Sciatic nerve (tissue), 2 donors: ENCODE measurements at regions not wholly inside any gene's neighbourhood (a gene's known extent, or its start where the extent isn't known, plus 50 kb on each side); places are given as distances from the start of the nearest gene placed in this dataset.
A peak's percentile ranks its signal among the peaks of the same experiment; 100 is the strongest.

Experiments
- ATAC-seq: fragments of 200-7000 bp; cut with Tn5 transposase; one replicate; pipeline ENCODE4 v1.9.1; 2020; ENCODE audit warnings: mild to moderate bottlenecking, moderate library complexity
- DNase-seq: peaks from one replicate; pipeline ENCODE4 v3.0.0-alpha.2; 2020; ENCODE audit warnings: low spot score
- intact Hi-C: fragments of 100-400 bp; cut with DNase I; formaldehyde crosslinking; loops from one replicate; pipeline ENCODE4 v1.14.2; 2022
- donor health status: DM: no; HTN: no; CAD: no.
- donor health status: DM: no; HTN: no; CAD: no.

DNA sequence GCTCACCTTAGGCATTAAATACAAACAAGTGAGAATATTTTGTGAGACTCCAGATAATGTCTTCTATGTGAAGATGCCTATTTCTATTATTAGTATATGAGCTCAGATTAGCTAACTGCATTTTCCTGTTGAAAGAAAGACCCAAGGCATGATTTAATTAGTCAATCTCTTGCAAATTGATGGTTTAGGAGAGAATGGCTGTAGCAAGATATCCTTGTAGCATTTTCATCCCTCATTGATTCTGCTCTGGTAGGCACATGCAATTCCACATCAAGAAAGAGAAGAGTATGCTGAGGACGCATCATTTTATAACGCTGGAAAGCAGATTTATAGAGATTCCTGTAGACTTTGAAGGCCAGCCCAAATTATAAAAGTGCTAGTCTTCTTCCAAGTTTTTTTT, 332.0 kb downstream of the SOX11 start:
- no peak for DNase-seq
- no peak for ATAC-seq
- intact Hi-C loops: no loop called here

DNA sequence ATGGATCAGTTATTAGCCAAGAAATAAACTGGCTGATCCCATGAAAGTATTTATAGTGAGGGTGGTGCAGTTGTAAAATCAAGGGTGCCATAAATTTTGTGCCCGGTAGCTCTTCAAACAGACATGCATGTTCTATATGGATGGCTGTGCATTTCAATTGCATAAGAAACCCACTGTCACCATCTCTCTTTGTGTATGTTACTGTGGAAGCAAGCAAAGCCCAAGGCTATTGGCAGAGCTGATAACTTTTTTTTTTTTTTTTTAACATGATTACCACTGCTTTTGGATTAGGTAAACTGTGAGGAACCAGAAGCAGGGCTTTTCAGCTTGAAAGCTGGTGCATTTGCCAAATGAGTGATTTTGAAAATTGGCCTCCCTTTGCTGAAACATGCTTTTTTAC, 332.6 kb downstream of the SOX11 start:
- no peak for ATAC-seq
- intact Hi-C loops: no loop called here

DNA sequence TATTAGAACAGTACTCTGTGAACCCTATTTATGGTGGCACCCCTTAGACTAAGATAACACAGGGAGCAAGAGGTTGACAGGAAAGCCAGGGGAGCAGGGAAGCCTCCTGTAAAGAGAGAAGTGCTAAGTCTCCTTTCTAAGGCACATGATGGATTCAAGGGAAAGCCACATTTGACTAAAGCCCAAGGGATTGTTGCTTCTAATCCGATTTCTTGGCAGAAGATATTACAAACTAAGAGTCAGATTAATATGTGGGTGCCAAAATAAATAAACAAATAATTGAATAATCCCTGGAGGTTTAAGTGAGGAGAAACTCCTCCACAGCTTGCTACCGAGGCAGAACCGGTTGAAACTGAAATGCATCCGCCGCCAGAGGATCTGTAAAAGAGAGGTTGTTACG, 333.2 kb downstream of the SOX11 start:
- no peak for DNase-seq
- intact Hi-C loops: no loop called here
- no peak for ATAC-seq

More for the DNA sequence above, 332.6 kb downstream of the SOX11 start:
- DNase-seq: no peak

DNA sequence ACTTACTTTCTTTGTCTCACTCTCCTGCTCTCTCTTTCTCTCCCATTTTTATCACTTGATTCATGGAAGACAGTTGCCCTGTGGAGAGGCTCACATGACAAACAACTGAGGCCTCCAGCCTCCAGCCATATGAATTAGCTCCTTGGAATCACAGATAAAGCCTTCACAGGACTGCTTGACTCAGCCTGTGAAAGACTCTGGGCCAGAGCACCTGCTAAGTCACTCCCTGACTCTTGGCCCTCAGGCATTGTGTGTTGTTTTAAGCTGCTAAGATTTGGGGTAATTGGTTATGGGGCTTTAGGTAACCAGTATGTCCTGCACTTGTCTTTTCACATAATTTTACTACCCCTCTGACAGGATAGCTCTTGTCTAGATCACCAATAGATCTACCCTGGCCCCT, 334.9 kb downstream of the SOX11 start:
- DNase-seq: no peak
- intact Hi-C loops: no loop called here

DNA sequence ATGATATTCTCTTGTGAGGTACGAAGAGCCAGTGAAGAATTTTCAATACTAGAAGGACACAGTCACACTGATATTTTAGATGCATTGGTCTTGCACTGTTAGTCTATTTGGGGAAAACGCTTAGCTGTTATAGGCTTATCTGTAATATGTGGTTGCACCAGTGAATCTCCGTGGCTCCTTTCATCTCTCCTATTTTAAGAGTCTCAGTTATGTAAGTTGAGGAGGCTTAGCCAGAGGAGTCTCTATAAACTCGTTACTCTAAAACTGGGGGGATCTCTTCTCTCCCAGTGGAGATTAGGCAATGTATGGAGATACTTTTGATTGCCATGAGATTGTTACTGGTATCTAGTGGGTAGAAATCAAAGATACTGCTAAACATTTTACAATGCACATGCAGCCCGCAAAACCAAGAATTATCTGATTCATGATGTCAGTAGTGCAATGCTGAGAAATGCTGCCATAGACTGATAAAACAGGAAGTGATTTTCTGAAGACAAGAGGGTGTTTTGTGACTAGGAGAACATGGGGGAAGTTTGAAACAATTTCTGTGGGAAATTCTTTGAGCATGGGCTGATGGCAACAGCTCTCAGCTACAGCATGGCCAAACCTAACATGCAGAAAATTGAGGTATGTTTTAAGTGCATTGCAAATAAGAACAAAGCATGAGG, 339.1 kb downstream of the SOX11 start:
- intact Hi-C loops: no loop called here
- ATAC-seq (no peak), DNase-seq (no peak)

More for the DNA sequence above, 334.9 kb downstream of the SOX11 start:
- no peak for ATAC-seq

DNA sequence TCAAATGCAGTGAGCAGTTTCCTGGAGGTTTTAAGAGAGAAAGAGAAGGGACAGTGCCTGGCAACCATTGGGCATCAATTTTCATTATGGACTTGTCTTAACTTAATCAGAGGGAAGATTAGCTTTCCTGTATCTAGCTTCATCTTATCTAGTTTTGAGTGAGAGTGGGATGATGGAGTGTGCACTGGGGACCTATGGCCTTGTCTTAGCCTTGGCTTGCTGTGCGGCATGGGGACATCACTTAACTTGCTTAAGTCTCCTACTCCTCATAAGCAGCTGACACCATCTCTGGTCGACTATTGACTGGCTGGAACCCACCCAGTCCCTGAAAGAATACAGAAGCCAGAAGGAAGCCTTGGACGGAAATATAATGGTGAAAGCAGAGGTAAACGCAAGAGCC, 344.0 kb downstream of the SOX11 start:
- ATAC-seq: no peak
- intact Hi-C loops: no loop called here
- DNase-seq: no peak

DNA sequence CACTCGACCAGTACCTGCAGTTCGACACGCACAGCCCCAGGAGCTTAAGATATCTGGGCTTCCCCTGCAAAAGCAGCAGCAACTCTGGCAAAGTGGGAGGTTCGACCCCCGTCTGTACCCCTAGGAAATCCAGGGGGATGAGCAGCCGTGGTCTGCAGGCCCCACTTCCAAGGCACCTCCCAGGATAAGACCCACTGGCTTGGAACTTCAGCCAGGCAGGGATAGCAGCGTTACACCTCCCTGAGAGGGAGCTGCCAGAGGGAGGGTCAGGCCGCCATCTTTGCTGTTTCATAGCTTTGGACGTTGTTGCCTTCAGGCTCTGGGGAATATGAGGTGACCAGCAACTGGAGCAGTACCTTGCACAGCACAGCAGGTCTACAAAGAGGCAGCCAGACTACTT, 351.1 kb downstream of the SOX11 start:
- ATAC-seq: no peak
- DNase-seq: no peak
- intact Hi-C loops: no loop called here

DNA sequence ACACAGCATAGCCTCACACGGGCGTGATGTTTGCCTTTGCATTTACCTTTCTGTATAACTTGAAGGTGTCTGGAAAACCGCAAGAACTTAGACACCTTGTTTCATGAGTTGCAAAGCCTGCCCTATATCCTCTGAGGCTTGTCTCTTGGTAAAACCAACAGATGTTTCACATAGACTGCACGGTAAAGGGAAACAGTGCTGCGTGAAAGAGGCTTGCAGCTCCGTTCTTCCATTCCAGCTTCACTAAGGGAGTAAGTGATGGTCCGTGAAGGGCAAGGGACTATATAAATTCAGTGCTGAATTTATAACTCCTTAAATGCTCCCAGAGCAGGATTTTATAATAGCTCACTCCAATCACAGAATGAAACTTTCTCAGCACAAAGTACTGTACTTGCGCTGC, 360.5 kb downstream of the SOX11 start:
- intact Hi-C loops: no loop called here
- DNase-seq (no peak), ATAC-seq (no peak)

DNA sequence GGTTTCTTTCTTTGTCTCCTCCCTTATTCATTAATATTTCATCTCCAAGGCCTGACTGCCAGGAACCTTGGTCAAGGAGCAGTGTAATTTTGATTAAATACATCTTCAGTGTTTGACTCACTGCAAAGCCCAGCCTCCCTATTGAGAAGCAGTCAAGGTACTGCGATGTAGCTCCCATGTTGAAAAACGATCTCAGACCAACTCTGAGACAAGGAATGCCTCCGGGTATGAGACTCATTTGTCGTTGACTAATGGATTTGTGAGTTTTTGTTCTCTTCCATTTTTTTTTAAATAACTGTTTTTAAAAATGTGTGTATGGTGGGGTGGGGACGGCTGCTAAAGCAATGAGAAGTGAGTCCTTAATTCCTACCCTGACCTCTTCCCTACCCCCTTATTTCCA, 361.6 kb downstream of the SOX11 start:
- ATAC-seq: no peak
- intact Hi-C loops: no loop called here

DNA sequence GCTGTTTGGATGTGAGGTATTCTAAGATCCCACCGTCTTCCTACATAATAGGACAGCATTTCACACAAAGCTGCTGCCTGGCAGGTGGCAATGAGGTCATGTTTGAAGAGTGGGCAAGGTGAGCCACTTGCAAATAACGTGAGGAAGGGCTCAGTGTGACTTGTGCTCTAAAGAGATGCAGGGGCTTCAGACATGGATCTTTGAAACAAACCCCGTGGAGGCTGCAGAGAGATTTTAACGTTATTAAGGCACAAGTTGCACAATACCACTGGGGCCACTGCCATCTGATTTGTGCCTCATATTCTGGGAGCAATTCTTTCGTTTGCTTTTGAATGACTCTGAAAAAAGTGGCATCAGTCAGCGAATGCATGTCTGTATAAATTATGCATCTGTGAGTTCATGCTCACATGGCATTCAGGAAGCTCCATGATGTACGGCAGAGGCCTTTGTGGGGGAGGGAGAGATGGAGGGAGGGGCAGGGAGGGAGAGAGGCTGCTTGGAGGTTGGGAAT, 362.0 kb downstream of the SOX11 start:
- DNase-seq (no peak), ATAC-seq (no peak)
- intact Hi-C loops: no loop called here

More for the DNA sequence above, 361.6 kb downstream of the SOX11 start:
- DNase-seq: no peak

DNA sequence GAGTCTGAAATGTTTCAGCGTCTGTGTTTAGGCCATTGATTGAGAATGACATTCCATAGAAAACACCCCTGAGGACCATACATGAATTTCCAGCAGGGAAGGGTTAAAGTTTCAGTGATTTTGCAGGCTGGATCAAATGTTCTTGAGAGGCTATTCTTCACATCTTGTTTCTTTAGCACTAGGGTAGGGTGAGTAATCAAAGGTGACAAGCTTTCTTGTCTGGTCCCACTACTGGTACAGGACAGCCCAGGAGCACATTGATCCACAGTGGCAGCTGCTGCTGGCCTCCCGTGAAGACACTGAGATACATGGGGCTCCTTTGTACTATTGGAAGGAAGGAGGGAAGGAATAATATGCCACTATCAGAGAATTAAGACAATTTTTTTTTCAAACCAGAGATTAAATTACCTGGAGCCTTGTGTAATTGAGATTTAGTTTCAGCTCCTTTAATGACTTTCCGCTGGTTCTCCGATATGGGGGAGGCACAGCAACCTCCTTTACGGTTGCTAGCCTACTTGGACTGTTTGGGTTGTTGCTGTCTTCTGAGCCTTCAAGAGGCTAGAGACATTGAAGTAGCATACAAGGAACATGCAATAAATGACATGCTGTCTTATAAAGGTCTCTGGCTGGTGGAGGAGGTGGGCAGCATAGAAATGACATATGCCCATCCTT, 368.9 kb downstream of the SOX11 start:
- ATAC-seq: no peak

DNA sequence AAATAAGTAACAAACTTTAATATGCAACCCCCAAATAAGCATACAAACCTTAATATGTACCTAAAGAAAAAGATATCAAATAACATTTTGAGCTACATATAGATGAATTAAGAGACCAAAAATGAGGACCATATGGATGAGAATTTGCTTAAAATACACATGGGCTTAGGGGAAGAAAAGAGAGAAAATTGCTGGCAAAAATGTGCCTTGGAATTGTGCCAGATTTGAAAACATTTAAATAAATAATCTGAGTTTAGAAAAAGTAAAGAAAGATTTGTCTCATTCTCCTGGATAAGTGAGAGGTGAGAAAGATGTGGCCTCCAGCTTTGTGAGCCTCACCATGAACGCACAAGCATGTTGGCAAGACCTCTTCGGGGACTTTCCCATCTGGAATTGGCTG, 372.6 kb downstream of the SOX11 start:
- intact Hi-C loops: no loop called here
- DNase-seq (no peak), ATAC-seq (no peak)

More for the DNA sequence above, 368.9 kb downstream of the SOX11 start:
- no peak for DNase-seq
- intact Hi-C loops: no loop called here

DNA sequence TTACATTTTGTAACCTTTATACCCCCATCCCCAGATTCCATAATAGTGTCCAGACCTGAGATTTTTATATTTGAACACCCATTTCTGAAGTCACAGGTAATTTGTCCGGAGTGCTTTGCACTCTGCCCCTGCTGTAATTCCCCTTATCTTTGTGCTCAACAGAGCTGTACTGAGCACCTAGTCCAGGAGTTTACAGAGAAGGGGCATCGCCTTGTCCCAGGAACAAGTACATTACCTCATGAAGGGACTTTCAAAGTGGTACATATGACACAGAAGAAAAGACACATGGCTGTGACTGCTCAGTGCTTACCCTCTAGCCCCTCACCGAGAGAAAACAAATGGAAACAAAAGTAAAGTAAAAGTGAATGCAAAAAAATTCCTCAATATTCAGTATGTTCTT, 373.5 kb downstream of the SOX11 start:
- intact Hi-C loops: no loop called here
- DNase-seq: no peak
- ATAC-seq: no peak

DNA sequence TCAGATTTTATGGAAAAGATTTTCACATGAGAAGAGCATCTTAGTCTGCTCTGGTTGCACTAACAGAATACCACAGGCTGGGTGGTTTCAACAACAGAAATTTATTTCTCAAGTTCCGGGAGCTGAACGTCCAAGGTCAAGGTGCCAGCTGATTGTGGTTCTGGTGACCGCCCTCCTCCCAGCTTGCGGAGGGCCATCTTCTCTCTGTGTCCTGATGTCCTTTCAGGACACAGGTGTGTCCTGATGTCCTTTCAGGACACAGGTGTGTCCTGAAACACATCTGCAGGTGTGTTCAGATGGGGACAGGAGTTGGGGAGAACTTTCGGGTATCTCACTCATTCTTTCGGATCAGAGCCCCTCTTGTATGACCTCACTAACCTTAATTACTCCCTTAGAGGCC, 374.9 kb downstream of the SOX11 start:
- ATAC-seq: no peak

DNA sequence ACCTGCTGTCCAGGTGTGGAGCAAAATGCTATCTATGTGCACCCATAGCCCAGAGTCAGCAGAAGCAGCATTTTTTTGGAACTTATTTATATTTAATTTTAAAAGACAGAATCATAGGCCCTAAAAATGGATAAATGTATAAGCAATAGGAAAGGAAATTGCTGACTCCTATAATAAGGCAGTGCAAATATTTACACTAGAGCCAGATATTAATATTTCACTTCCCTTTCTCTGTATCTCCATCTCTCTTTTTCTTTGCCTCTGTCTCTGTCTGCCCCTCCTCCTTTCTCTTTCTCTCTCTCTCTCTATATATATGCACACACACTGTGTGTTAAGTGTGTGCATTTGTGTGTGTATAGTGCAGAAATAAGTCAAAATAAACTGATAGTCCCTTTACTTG, 375.6 kb downstream of the SOX11 start:
- no peak for ATAC-seq
- intact Hi-C loops: no loop called here
- DNase-seq: no peak

More for the DNA sequence above, 374.9 kb downstream of the SOX11 start:
- intact Hi-C loops: no loop called here
- DNase-seq: no peak

DNA sequence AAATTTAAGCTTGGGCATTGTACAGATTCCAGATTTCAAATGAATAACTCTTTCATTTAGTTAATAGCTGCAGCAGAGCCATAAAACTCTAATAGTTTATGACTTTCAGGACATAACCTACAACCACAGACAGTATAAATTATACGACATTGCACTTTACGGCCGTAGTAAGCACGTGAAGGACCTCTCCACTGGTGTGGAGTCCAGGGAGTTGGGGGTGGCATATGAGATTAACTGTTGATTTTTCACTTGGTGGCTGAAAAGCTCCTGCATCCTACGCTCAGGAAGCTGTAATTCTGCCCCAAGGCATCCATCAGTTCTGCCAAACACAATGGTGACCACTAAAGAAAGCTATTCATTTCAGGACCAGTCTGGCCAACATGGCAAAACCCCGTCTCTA, 376.2 kb downstream of the SOX11 start:
- no peak for DNase-seq
- ATAC-seq: no peak
- intact Hi-C loops: no loop called here

DNA sequence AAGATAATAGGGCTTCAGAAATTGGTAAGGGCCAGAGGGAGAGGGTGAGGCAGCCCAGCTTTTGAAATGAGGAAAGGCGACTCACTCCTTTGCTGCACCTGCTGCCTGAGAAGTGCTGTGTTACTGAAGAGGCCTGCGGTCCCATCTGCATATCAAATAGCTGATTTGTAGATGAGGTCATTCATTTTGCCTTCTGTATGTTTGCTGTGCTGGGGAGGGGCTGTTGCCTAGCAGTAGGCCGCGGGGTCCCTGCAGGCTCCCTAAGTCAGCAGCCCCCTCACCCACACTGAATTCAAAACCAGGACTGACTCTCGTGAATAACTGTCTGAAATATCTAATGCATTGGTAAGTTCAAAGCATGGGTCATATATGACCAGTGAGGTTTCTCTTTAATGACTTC, 377.2 kb downstream of the SOX11 start:
- intact Hi-C loops: no loop called here
- no peak for DNase-seq
- ATAC-seq: no peak

DNA sequence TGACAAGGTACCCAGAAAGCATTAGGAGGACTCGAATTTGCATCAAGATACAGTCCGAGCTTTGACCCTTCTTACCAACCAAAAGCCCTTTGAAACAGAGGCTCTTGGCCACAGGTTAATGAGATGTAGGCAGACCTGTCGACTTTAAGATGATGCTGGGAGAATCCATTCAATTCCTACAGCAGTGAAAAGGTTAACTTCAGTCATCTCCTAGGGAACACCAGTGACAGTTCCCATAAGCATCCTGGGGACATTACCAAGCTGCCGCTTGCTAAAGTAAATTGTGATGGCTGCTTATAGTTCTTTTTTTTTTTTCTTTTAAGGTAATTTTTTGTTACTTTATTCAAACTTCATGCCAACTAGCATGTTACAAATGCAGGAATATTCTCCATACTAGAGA, 379.3 kb downstream of the SOX11 start:
- no peak for DNase-seq
- no peak for ATAC-seq
- intact Hi-C loops: no loop called here

DNA sequence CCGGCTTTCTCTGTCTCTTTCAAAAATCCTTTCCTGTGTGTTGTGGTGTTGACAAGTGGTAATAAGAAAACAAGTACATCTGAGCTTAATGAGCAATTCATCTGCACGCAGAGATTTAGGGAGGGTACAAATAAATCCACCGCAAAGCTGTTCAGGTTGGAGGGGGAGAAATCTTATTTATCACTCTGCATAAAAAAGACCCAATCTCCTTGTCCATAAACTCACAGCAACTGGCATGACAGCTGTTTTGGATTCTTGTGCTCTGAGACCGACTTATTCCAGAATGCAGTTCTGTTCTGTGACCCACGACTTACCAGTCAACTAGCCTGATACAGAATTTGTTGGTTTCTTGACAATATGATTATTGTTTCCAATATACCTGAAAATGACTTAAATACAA, 380.1 kb downstream of the SOX11 start:
- ATAC-seq (no peak), DNase-seq (no peak)
- intact Hi-C loops: no loop called here

DNA sequence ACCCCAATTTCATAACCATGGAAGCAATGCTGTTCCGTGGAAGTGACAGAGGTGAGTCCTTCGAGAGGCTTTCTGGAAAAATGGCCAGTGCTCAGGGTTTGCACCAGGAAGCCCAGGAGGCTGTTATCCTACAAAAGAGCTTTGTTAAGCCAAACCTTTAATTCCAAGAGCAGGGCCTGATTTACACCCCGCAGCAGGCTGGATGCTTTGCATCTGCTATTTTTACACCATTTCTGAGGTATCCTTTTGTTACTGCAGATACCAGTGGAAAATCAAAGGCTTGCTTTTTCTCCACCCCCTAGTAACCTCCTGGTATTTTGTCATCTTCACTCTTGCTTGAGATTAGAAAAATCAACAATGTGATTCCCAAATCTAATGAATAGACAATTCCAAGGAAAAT, 380.6 kb downstream of the SOX11 start:
- intact Hi-C loops: no loop called here
- DNase-seq: no peak
- ATAC-seq: peak; percentile 35
